Stimulated activated CD8-positive, alpha-beta memory T cell treated with anti-CD3 and anti-CD28 coated beads, Interleukin-15, amount 100 ng/mL, for 48 hours (primary cell): ENCODE measurements at regions not wholly inside any gene's neighbourhood (a gene's known extent, or its start where the extent isn't known, plus 50 kb on each side); places are given as distances from the start of the nearest gene placed in this dataset.
A peak's percentile ranks its signal among the peaks of the same experiment; 100 is the strongest.

Source experiments
- DNase-seq, 2 donors: peaks; one replicate each; pipeline ENCODE4 v3.0.0-alpha.2; 2020; ENCODE audit warnings: low read depth in 2 of 2

DNA sequence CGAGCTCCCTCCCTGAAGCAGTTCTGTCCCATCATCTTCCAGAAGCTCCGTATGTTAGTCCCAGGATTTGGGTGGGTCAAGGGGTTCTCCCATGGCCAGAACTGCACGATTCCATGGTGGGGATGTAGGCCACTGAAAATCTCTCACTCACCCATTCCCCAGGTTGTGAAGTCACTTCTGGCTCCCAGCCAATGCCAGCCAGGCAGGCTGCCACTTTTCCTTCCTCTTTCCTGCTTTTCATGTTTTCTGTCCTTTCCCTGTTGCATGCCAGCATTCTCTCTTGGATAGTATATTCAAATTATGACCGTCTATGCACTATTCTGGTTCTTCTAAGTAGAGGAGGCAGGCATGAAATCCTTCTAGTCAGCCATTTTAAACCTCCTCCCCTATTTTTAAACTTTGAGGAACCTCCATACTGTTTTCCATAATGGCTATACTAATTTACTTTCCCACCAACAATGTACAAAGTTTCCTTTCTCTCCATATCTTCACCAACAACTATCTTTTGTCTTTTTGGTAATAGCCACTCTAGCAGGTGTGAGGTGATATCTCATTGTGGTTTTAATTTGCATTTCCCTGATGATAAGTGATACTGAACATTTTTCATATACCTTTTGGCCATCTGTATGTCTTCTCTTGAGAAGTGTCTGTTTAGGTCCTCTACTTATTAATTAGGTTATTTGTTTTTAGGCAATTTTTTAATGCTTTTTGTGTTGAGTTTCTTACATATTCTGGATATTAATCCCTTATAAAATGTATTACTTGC, 182.1 kb upstream of the TET2 start:
- DNase-seq = no peak

DNA sequence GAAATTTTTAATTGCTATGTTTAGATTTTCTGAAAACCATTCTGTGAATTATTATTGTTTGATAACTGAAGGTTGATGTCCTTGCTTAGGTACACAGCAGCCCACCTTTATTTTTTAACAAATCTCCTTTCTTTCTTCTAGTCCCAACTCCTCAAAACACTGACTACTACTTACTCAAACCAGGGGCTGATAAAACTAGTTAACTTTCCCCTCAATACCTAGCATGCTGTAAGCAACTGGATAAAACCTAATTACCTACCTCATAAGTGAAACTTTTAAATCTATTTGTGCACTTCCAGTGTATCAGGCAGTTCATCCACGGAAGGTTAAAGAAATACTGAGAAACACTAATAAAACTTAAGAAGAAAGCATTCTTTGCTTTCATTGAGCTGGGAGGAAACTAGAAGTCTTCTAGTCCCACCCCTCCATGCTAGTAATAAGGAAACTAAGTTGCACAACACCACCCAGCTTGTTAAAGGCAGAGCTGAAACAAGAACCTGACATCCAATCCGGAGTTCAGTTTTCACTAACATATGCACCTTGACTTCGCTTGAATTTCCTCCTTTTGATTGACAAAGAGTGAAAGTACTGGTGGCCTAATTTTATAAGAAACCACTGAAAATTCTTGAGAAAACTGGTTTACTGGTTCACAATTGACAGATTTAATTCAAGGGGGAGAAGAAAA, 180.2 kb upstream of the TET2 start:
- peak; percentile 11 to 34 for DNase-seq

DNA sequence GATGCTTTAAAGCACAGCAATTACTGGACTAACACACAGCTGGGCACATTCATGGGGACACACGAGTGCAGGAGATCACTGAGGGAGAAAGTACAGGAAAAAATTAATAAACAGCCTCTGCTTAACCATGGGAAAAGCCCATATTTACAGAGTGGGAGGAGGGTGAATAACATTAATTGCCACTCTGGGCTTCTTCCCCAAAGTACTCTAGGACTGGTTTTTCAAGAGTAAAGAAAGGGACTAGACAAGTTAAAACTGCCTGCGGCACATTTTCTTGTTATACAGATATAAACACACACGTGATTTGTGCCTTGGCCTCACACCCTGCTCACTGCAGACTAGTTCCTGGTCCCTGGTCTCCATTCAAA, 179.7 kb upstream of the TET2 start:
- no peak for DNase-seq

GRCh38 chr4:104969394-104970082, 177.1 kb upstream of the TET2 start:
- DNase-seq = no peak

GRCh38 chr4:104971462-104971861, 175.2 kb upstream of the TET2 start:
- DNase-seq = no peak

GRCh38 chr4:104973708-104974107, 173.0 kb upstream of the TET2 start:
- DNase-seq = no peak

DNA sequence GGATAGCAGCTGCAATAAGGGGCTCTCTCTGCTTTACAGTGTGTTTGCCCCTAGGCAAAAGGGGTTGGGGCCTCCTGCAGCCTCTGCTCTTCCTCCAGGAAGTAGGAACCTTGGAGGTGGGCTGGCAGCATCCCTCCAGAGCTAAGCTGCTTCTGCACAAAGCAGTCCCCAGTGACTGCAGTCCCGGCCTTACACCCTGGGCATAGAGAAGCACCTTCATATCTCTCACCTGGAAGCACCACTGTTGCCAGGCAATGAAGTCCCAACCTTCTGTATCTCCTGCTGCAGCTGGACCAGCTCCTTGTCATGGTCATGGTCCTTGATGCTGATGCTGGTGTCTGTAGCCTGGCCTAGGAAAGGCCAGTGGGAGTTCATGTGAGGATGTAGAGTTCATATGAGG, 171.1 kb upstream of the TET2 start:
- DNase-seq = no peak

GRCh38 chr4:104976262-104976661, 170.4 kb upstream of the TET2 start:
- no peak for DNase-seq

DNA sequence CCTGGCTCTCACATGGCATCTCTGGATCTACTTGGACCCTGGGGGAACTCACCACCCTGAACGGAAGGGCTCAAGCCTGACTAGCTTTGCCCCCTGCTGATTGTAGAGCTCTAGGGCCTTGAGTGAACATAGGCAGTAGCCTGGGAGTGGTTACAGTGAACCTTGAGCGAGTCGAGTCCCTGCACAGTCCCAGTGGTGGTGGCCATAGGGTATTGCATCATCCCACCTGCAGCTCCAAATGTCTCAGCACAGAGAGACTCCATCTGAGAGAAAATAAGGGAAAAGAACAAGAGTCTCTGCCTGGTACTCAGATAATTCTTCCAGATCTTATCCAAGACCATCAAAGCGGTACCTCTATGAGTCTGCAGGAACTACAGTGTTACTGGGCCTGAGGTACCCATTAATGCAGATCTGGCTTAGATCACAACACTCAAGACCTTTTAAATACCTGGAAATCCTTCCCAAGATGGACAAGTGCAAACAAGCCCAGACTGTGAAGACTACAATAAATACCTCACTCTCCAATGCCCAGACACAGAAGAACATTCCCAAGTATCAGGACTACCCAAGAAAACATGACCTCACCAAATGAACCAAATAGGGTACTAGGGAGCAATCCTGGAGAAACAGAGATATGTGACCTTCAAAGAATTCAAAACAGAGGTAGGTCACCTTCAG, 167.5 kb upstream of the TET2 start:
- DNase-seq = no peak

DNA sequence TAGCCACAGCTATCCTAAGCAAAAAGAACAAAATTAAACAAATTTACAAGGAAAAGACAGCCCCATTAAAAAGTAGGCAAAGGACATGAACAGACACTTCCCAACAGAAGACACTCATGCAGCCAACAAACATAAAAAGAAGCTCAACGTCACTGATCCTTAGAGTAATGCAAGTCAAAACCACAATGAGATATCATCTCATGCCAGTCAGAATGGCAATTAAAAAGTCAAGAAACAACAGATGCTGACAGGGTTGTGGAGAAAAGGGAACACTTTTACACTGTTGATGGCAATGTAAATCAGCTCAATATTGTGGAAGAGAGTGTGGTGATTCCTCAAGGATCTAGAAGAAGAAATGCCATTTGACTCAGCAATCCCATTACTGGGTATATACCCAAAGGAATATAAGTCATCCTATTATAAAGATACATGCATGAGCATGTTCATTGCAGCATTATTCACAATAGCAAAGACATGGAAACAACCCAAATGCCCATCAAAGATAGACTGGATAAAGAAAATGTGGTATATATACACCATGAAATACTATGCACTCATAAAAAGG, 163.0 kb upstream of the TET2 start:
- DNase-seq = no peak

GRCh38 chr4:104986306-104986705, 160.4 kb upstream of the TET2 start:
- DNase-seq = no peak

DNA sequence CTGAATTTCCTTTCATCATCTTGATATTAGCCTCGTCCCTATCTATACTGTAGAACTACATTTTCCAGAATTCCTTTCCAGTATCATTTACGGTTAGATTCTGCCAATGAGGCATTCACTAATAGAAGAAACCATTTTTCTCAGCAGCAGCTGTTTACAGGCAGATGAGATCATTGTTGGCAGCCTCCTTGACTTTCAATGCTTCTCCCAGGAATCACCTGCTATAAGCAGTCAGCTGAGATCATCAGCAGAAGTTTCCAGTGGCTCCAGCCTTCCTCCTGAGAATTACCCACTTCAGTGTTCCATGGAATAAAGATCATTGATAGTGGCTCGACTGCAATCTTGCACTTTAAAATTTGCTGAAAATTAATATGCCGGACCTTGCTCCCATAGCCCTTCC, 157.3 kb upstream of the TET2 start:
- DNase-seq = no peak

DNA sequence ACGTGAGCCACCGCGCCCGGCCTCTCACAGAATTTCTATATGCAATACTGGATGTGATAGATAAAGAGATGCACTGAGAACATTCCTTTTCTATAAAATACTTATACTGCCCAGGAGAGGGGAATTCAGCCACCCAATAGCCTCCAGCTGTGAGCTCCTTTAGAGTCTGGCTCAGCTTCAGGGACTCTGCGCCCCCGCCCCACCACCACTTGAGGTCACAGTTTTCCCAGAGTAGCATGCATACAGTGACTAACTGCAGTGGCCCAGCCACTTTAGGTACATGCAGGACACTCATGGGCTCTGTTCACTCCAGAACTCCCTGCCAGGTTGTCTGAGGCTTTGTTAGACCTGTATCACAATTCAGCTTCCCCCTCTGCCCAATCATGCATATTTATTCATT, 144.4 kb upstream of the TET2 start:
- DNase-seq = no peak

GRCh38 chr4:105014234-105014633, 132.4 kb upstream of the TET2 start:
- no peak for DNase-seq

DNA sequence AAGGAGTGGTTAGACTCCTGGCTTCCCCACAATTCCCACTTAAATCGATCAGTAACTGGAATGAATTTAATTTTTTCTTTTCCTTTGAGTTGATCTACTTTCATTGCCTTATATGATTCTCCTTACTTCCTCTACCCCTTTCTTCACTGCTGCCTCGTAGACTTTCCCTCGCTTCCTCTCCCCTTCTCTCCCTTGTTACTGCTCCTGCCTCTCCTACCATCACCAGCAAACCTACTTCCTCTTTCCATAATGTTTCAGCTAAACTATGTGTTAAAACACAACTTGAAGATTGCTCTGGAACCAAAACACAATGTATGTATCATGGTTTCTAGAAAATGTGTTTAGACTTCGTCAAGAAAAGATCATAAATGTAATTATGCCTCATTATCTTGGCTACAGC, 132.0 kb upstream of the TET2 start:
- DNase-seq = no peak

DNA sequence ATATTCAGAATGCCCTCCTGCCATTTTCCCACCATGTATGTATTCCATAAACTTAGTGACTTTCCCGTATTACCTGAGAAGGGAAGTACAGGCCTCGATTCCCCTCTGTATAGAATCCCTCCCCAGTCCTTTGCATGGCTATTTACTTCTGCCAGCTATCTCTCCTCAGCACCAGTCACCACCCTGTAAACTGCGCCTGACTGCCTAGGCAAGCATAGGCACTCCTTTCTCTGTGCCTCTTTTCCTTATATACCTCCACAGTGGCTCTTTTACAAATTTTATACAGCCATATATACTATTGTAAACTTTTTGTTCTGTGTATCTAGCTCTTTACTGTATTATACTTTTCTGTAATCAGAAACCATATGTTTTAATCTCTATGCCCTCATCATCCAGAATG, 130.9 kb upstream of the TET2 start:
- DNase-seq = no peak

- DNase-seq = no peak
Measured at GRCh38 chr4:105022811-105023667, 123.6 kb upstream of the TET2 start.

DNA sequence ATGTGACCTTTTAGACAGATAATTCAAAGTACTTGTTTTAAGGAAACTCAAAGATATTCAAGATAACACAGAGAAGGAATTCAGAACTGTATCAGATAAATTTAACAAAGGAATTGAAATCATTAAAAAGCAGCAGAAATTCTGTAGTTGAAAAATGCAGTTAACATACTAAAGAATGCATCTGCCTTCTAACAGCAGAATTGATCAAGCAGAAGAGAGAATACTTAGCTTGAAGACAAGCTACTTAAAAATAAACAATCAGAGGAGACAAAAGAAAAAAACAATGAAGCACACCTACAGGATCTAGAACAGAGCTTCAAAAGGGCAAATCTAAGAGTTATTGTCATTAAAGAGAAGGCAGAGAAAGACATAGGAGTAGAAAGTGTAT, 123.0 kb upstream of the TET2 start:
- no peak for DNase-seq

DNA sequence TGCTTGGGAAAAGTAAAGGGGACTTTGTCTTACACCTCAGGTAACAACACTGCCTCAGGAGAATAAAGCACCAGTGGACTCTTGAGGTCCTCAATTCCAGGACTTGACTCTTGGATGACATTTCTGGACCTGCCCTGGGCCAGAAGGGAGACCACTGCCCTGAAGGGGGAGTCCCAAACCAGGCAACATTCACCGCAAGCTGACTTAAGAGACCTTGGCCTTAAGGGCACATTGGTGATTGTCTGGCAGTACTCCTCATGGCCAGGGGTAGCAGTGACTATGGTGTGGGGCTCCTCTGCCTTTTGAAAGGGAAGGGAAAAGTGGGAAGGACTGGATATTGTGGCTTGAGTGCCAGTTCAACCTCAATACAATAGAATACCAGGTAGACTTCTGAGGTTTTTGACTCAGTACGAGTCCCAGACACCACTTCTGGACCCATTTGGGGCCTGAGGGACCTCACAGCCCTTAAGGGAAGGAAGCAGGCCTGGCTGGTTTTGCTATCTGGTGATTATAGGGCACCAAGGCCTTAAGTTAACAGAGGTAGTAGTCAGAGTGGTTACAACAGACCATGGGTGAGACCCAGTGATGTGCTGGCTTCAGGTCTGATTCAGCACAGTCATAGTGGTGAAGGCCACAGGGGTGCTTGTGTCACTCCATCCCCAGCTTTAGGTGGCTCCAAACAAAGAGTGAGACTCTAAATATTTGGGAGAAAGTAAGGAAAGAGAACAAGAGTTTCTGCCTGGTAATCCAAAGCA, 121.2 kb upstream of the TET2 start:
- no peak for DNase-seq

GRCh38 chr4:105036991-105037390, 109.7 kb upstream of the TET2 start:
- no peak for DNase-seq

DNA sequence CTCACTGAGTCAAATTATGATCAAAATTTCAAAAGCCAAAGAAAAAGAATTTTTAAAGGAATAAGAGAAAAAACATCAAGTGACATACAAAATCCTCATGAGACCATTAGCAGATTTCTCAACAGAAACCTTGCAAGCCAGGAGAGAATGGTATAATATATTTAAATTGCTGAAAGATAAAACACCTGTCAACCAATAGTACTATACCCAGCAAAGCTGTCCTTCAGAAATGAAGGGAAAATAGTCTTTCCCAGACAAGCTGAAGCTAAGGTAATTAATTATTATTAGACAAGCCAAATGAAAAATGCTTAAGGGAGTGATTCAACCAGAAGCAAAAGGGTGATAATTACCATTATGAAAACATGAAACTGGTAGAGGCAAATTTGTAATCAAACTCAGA, 104.2 kb upstream of the TET2 start:
- no peak for DNase-seq
